GM12872 (cell line): ENCODE measurements at regions not wholly inside any gene's neighbourhood (a gene's known extent, or its start where the extent isn't known, plus 50 kb on each side); places are given as distances from the start of the nearest gene placed in this dataset.

Experiments
- TF ChIP-seq, protein P1 (sequence below): IDR thresholded peaks from 3 replicates; pipeline ENCODE4 v1.5.1; 2011; ENCODE audit warnings: low read depth, mild to moderate bottlenecking, low read length, moderate library complexity; ENCODE audit not compliant: insufficient read depth

DNA sequence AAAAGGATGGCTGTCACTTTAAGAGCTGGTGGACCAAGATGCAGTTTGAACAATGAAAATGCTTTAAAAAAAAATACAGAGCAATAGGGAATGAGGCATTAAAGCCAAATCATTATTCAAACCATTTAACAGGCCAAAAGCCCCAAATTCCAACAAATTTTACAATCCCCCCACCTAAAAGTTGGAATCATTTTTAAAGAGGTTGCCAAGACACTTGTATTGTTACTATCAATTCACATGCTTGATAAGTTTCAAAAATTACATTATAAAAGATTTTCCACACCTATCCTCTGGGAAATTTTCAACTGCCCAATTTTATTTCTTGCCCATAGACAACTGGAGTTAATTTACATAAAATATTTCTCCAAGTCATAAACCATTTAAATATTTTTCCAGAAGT is 192.3 kb upstream of the ARHGEF26 start:
- TF ChIP-seq, protein P1, sequence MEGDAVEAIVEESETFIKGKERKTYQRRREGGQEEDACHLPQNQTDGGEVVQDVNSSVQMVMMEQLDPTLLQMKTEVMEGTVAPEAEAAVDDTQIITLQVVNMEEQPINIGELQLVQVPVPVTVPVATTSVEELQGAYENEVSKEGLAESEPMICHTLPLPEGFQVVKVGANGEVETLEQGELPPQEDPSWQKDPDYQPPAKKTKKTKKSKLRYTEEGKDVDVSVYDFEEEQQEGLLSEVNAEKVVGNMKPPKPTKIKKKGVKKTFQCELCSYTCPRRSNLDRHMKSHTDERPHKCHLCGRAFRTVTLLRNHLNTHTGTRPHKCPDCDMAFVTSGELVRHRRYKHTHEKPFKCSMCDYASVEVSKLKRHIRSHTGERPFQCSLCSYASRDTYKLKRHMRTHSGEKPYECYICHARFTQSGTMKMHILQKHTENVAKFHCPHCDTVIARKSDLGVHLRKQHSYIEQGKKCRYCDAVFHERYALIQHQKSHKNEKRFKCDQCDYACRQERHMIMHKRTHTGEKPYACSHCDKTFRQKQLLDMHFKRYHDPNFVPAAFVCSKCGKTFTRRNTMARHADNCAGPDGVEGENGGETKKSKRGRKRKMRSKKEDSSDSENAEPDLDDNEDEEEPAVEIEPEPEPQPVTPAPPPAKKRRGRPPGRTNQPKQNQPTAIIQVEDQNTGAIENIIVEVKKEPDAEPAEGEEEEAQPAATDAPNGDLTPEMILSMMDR = no peak

DNA sequence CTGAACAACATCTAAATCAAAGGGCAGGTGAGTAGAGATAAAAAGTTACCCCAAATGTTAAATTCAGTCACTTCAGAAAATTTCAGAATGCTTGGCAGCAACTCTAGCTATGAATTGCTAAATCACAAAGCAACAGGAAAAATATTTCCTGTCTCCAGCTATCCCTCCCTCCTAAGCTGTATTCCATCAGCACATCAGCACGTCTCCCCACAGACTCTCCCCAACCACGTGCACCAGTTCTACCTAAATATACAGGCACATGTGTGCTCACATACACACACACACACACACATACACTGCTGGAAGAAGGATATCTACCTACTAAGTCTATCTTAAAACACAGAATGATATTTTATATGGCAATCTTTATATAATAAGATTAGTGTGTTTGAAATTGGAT is 177.1 kb upstream of the ARHGEF26 start:
- TF ChIP-seq, protein P1 = no peak

DNA sequence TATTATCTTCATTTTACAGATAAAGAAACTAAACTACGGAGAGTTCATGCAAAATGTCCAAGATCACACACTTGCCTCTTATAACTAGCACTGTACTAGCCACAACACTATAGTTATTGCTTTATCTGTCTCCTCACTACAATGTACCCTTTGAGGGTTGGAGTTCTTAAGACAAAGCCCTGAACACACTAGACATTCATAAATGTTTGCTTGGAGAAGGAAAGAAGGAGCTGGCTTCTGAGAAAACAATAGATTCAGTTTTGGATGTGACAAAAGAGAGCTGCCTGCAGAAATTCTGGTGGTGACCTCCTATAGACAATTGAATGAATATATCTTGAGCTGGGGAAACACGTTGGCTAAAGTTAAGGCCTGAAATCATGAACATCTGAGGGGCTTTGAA is 169.9 kb upstream of the ARHGEF26 start:
- TF ChIP-seq, protein P1 = no peak

DNA sequence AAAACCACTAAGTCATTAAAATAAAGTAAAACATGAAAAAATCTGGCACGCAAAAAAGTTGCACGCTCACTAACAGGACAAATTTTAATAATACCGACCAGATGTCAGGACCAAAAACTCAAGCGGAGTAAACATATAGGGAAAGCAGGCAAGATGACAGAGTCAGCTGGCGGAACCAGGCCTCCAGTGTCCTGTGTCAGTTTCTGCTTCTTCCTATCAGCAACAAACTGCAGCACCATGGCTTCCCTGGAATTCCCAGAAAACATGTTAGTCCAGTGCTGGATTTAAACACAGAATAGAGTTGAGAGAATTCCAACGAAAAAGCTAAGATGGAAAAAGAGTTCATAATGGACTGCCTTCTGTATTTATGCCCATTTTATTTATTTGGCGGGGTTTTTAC is 169.1 kb upstream of the ARHGEF26 start:
- TF ChIP-seq, protein P1 = no peak

DNA sequence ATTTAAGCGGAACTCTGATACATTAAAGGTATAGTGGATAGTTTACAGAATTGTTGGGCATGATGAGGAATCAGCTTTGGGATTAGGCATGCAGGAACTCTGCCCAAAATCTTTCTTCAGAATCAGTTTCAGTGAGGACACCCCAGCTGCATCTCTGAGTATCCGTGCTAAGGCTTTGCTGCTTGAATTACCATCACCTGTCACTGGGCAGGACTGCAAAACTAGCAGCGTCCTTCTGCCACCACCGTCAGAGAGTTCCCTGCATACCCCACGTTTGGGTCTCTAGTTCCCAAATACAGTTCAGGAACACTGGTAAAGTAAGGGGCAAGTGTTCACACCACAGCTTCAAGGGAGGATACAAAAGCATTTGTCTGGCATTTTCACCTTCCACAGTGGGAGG is 164.6 kb upstream of the ARHGEF26 start:
- TF ChIP-seq, protein P1 = no peak

DNA sequence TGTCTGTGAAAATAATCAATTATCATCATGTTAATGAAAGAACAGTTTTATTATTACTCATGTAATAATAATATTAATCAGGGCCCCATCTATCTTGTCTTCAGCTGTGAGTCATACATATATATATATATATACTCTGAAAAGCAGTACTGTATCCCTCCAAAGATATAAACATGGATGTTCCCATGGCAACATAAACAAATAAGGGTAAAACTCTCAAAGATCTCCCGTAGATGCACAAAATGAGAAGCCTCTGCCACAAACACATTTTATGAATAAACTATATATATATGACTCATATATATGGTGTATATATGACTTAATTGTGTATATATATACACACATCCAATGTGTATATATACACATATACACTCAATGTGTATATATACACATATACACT is 163.8 kb upstream of the ARHGEF26 start:
- TF ChIP-seq, protein P1 = no peak

DNA sequence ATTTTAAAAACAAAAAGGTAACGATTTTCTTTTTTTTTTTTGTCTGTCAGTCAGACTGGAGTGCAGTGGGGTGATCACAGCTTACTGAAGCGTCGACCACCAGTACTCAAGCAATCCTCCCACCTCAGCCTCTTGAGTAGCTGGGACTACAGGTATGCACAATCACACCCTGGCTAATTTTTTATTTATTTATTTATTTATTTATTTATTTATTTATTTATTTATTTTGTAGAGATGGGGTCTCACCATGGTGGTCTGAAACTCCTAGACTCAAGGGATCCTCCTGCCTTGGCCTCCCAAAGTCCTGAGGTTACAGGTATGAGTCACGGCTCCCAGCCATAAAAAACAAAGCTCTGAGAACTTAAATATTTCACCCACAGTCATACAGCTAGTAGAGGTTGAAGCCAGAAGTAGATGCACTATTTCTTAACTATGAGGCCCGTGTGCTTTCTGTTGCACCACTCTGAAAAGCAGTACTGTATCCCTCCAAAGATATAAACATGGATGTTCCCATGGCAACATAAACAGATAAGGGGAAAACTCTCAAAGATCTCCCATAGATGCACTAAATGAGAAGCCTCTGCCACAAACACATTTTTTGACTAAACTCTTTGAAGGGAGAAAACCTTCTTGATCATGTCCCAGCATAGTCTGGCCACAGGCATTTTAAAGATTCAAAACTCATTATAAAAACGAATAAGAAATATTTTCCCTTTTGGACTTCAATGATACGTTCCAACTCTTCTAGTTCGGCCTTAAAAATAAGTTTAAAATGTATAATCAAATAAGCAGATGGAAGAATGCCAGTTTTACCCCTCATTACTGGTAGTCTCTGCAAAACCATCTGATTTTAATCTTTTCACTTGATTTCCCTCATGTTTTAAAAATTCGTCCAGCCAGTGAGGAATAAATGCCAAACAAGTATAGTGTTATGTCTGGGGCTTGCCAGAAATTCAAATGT is 162.3 kb upstream of the ARHGEF26 start:
- TF ChIP-seq, protein P1 = no peak
